Skeletal muscle cell (primary cell): ENCODE measurements at regions not wholly inside any gene's neighbourhood (a gene's known extent, or its start where the extent isn't known, plus 50 kb on each side); places are given as distances from the start of the nearest gene placed in this dataset.

Experiments used
- DNase-seq: peaks from one replicate; pipeline ENCODE4 v3.0.0-alpha.2; 2010; ENCODE audit warnings: low read depth
- H3K4me3 ChIP-seq: 2 replicates; pipeline ENCODE4 v1.5.1; 2011; ENCODE audit warnings: low read depth, mild to moderate bottlenecking, control low read depth, low read length, moderate library complexity

DNA sequence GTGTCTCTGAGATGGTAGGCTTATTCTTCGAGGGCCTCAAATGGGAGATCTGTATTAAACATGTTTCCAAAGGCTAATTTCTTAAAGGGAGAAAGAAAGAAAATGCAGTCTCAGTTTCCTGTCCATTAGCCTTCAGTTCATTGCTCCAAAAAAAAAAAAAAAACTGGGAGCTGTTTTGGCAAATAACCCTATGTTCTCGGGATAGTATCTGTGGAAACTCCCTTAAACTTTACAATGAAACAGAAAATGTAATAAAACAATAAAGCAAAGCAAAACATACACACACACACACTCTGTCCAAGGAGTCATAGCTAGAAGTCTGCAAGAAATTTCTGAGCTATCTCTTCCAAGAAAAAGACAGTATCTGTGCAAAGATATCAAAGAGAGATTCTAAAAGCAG is 172.5 kb upstream of the CELF2 start:
- no peak for DNase-seq
- no peak overlapping the region for H3K4me3 ChIP-seq

DNA sequence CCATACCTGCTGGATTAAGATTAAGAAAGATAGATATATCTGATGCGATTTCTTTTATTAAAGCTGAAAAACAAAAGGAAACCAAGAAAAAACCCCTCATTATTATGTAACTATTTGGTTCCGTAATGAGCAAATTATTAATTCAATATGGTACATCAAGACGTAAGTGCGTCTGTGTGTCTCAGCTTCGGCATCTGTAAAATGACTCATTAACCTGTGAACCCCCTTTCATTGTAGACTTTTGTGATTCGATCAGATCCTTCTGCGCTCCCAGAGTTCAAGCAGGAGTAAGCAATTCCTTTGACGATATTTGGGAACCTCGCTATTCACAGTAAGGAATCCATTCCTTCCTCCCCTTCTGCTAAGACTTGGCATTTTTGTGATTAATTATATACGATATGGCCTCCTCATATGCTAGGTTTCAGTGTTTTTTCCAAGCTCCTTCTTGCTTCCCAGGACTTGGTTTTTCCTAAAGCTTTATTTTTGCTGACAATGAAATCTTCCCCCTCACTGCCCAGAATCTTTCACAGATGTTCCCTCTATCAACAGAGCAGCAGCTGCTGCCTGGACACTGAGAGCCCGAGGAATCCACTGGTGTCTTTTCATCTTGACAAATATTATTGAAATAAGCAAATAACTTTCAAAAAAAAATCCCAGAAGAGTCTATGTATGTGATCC is 171.7 kb upstream of the CELF2 start:
- H3K4me3 ChIP-seq: no peak overlapping the region
- no peak for DNase-seq

DNA sequence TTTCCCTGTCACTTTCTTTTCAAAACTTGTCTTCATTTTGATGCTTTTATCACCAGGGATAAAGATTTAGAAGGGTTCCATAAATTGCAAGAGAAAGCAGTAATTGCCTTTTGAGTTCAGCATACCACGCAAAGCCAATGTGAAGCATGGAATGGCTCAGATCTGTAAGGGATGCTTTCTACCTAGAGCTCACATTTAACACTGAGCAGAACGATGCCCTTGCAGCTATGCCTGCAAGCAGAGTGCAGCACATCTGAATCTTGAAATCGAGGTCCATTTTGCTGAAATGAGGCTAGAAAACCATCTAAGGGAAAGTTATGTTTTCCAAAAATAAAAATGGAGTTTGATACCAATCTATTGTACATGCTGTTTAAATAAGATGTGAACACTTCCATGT is 171.2 kb upstream of the CELF2 start:
- no peak overlapping the region for H3K4me3 ChIP-seq
- DNase-seq: no peak

- no peak for DNase-seq
- no peak overlapping the region for H3K4me3 ChIP-seq
Observed at GRCh38 chr10:10847387-10847786, 170.3 kb upstream of the CELF2 start.

GRCh38 chr10:10848488-10849111 is 169.1 kb upstream of the CELF2 start:
- no peak overlapping the region for H3K4me3 ChIP-seq
- DNase-seq: no peak

DNA sequence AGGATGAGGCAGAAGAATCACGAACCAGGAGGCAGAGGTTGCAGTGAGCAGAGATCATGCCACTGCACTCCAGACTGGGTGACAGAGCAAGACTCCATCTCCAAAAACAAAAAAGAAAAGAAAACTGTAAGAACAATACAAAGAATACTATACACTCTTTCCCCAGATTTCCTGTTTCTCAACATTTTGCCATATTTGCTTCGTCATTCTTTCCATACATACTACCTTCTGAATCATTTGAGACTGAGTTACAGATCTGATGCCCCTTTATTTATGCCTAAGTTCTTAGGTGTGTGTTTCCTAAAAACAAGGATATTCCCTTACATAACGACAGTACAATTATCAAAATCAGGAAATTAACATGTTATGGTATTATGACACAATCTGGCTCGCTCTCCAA is 168.4 kb upstream of the CELF2 start:
- no peak overlapping the region for H3K4me3 ChIP-seq
- no peak for DNase-seq

DNA sequence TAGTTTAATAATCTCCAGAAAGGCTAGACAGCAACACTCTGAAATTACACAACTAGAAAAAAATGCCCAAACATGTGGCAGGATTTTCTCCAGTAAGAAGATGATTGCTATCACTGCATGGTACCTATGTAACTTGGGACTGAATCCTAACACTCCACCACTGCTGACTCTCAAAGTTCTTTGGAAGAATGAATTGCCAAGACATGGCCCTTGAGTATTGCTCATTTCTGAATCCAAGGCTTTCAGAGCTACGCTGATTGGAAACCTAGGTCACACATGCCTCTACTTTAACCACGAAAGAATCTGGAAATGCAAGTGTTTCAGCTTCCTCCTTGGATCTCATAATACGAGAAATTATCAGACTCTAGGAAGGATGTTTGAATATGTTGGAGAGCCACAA is 167.5 kb upstream of the CELF2 start:
- DNase-seq: no peak
- H3K4me3 ChIP-seq: no peak overlapping the region

DNA sequence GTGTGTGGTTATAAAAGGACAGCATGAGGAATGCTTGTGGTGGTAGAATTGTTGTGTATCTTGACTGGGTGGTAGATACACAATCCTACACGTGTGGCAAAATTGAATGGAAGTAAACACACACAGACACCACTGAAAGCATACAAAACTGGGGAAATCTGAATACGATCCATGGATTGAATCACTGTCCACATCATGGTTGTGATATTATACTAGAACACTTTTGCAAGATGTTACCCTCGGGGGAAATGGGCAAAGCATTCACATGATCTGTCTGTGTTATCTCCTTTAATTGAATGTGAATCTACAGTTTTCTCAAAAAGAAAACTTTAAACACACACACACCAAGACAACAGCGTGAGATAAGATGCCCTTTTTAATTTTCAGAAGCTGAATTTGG is 165.2 kb upstream of the CELF2 start:
- no peak overlapping the region for H3K4me3 ChIP-seq
- DNase-seq: no peak

GRCh38 chr10:10853954-10854353 is 163.7 kb upstream of the CELF2 start:
- H3K4me3 ChIP-seq: no peak overlapping the region
- DNase-seq: no peak

DNA sequence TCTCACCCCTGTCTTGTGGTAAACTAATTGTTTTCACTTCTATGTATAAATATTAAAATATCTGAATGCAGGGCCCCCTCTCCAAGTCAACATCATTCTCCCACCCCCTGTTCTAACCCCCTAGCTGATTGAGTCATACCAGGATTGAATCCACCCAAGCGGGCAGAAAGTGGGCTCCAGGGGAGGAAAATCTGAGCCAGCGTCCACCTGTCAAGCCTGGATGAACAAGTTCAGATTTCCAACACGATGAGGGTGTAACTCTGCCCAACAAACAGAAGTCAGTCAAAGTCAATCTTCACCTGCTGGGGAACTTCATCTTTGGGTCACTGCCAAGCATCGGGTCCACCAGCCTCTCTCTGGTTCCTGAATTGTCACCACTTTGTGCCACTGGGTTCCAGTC is 162.9 kb upstream of the CELF2 start:
- no peak overlapping the region for H3K4me3 ChIP-seq
- DNase-seq: no peak

- H3K4me3 ChIP-seq: no peak overlapping the region
- no peak for DNase-seq
Observed at GRCh38 chr10:10855151-10855581, 162.5 kb upstream of the CELF2 start.

GRCh38 chr10:10860455-10860976 is 157.2 kb upstream of the CELF2 start:
- no peak for DNase-seq
- H3K4me3 ChIP-seq: no peak overlapping the region

DNA sequence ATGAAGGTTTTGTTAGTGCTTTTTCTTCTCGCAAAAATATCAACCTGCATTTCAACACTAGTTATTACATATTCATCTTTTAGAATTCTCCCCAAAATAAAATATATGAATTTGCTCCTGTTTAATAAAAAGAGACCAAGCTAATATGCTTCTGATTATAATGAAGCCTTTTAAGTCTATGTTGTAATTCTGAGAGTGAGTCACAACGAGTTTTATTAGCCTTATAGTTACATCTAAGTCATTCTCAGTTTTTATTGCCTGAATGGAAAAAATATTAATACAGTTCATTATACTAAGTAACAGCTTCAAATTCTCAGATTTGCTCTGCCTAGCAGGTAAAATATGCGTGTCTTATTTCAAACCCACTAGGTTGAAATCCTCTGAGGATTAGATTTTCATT is 152.4 kb upstream of the CELF2 start:
- no peak overlapping the region for H3K4me3 ChIP-seq
- DNase-seq: no peak

GRCh38 chr10:10865913-10866312 is 151.8 kb upstream of the CELF2 start:
- H3K4me3 ChIP-seq: no peak overlapping the region

GRCh38 chr10:10869592-10869991 is 148.1 kb upstream of the CELF2 start:
- no peak for DNase-seq
- H3K4me3 ChIP-seq: no peak overlapping the region

More at GRCh38 chr10:10865913-10866312, 151.8 kb upstream of the CELF2 start:
- no peak for DNase-seq

DNA sequence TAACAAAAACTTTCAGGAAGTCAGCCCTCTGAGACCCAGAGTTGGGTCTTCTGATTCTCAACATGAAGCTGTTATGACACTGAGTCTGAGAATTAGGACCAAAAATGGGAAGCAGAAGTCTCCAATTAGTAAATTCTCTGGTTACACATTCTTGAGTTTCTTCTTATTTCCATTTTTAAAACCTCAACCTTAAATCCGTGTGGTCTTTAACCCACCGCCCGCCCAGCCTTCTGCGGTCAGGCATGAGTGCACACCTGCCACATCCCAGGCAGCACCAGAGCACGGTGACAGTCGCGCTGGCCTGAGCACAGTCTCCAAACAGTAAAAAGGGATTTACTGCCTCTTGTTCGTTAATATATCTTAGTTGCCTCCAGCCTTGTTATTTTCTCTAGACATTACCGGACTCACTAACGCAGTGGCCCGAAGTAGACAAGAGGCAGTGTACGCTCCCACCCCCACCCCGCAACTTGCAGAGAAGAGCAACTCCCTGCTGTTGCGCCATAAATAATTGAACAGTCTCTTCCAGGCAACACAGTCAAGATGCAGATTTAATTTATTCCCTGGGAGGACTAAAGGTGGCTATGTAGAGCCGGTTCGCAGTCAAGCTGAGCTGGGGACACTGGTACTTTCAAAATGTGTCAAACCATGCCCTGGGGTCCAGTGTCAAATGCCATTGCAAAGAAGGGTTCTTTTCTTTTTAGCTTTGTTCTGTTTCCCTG is 147.0 kb upstream of the CELF2 start:
- DNase-seq: no peak
- H3K4me3 ChIP-seq: no peak overlapping the region

DNA sequence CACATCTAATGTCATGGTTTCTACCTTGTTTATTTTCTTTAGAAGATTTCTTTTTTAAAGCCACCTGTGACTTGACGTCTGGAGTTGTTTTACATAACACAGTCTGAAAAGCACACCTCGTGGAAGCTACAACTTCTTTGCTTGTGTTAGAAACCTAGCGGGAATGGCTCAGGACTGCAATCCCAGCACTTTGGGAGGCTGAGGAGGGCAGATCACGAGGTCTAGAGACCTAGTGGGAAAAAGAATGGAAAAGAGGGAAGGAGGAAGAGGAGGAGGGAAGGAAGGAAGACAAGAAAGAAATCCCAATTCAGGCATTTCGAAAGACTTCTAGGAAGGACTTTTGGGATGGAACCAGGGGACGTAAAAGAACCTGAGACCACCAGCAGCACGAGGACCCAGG is 146.3 kb upstream of the CELF2 start:
- DNase-seq: no peak
- H3K4me3 ChIP-seq: no peak overlapping the region

DNA sequence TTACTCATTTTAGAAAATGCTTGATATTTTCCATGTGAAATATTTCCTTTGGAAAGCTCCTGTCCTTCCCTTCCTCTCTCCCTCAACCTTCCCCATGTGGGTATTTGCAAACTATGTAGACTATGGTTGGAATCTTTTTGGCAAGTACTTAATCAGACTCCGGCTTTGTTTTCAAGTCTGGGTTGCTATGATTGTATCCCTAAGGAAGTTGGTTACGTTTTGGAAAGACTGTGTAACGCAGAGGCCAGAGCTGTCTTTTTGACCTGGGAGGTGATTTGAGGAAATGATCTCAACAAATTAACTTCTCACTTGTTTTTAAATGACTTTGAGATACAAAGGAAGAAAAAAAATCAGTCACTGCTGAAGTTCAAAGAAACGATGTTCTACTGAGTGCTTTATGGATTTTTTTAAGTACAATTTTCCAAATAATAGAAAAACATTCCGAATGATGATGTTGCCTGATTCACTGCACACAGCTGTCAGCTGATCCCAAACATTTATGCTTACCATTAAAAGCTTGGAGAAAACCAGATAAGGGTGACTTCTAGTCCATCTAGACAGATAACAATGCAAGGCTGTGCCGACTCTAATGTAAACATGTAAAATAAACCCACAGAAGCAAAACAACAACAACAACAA is 145.5 kb upstream of the CELF2 start:
- peak; percentile 61 for DNase-seq
- H3K4me3 ChIP-seq: no peak overlapping the region

DNA sequence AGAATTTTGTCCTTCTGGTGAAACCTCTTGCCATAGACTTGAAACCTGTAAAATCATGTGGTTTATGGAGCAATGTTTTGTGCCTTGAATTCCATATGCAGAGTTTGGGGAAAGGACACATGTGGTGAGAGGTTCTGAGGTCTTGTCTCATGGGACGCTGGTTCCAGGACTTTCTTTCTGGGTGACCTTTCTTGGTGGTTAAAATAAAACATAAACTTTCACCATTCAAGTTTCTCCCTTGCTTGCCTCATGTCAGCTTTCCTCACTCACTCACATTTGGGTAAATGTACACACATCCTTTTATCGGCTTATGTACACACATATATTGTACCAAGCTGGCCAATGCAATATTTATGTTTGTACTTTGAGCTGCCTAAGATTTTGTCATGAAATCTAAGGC is 144.9 kb upstream of the CELF2 start:
- H3K4me3 ChIP-seq: no peak overlapping the region
- DNase-seq: no peak

DNA sequence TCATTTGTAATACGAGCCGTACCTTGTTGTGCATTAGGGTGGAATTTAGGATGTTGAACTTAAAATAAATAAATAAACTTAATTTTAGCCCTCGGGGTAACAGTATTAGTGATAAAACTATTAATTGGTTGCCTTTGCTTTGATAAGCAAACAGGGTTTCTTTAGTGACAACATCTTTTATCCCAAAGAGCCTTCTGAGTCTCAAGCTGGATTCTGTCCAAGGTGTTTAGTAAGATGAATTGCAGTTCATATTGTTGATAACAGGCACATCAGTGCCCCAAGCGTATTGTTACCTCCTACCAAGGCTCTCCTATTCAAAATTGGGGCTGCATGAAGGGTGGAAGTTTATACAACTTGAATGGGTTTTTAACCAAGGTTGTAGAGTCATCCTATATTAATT is 144.4 kb upstream of the CELF2 start:
- H3K4me3 ChIP-seq: no peak overlapping the region
- DNase-seq: no peak
